ENCODE measurements at regions not wholly inside any gene's neighbourhood (a gene's known extent, or its start where the extent isn't known, plus 50 kb on each side); places are given as distances from the start of the nearest gene placed in this dataset.

DNA sequence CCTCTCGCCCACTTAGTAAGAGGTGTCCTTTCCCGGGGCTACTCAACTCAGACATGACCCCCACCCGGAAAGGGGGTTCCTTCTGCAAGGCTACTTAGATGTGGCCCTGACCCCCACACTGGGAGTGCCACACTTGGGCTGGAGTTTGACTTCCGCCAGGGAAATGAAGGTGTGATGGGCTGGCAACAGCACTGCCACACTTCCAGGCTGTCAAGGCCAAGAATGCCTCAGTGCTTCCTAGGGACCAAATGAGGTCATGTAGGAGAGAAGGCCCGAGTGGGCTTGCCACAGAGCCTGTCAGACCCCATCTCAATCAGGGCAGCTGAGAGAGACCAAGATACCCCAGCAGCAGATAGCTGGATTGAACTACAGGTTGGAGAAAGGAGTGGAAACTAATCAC, 55.5 kb downstream of the DRD1 start:
- no peak overlapping the region for H3K14ac ChIP-seq (ENCODE audit: low read length)
- H3K9ac ChIP-seq (ENCODE audit: low read depth, low read length, poor library complexity), result no peak overlapping the region
- no peak overlapping the region for H3K23ac ChIP-seq (ENCODE audit: low read depth, low read length, poor library complexity)
- H4K8ac ChIP-seq (ENCODE audit: low read depth, low read length), result no peak overlapping the region
- H3K27ac ChIP-seq (replicated peaks; ENCODE audit: low read length), result no peak overlapping the region
- H3K4ac ChIP-seq (ENCODE audit: low read length), result no peak overlapping the region
- H3K4me1 ChIP-seq (ENCODE audit: control insufficient read depth in 2 of 2, insufficient read depth in 1 of 2, low read depth in 1 of 2, low read length in 2 of 2), result peaks cover 0 to 3% of the 10 kb centered on the region in 2 donors
- peaks cover 0 to 7% (median 0%) of the 10 kb centered on the region in 3 experiments for H3K27me3 ChIP-seq (ENCODE audit: control insufficient read depth in 3 of 3, insufficient read depth in 3 of 3, low read depth in 1 of 3, low read length in 3 of 3)
- H4K91ac ChIP-seq (ENCODE audit: low read depth, low read length, poor library complexity), result no peak overlapping the region
- H2AFZ ChIP-seq (ENCODE audit: low read length), result no peak overlapping the region
- H3K18ac ChIP-seq (ENCODE audit: low read length), result no peak overlapping the region
- no CpG with 5 or more reads among the region's 5 CpGs for WGBS, 2 donors (ENCODE audit: extremely low coverage in 2 of 2, insufficient read length in 2 of 2, insufficient replicate concordance in 1 of 2)
- H2BK12ac ChIP-seq (ENCODE audit: low read length), result no peak overlapping the region
- no peak overlapping the region for H3K4me3 ChIP-seq (ENCODE audit: low read length in 2 of 2)
- no peak overlapping the region for H3K4me2 ChIP-seq (ENCODE audit: insufficient read depth, low read length, poor library complexity, severe bottlenecking)
- no peak overlapping the region for H2BK15ac ChIP-seq (ENCODE audit: low read length)
- no peak overlapping the region for H2AK5ac ChIP-seq (ENCODE audit: low read depth, low read length)
- no peaks in the 10 kb centered on the region for H3K36me3 ChIP-seq (replicated peaks in 1 of 2; ENCODE audit: control insufficient read depth in 2 of 2, insufficient read depth in 2 of 2, low read length in 2 of 2)
- H3K9me3 ChIP-seq (replicated peaks in 1 of 2; ENCODE audit: control insufficient read depth in 2 of 2, insufficient read depth in 1 of 2, low read depth in 1 of 2, low read length in 2 of 2), result no peaks in the 10 kb centered on the region
- no peaks in the 10 kb centered on the region for H3K79me1 ChIP-seq (ENCODE audit: low read depth, low read length)
- no peak for DNase-seq (ENCODE audit: low spot score)
- no peak overlapping the region for H2BK120ac ChIP-seq (ENCODE audit: low read depth, low read length)
- no peak overlapping the region for H2BK5ac ChIP-seq (ENCODE audit: low read length)

DNA sequence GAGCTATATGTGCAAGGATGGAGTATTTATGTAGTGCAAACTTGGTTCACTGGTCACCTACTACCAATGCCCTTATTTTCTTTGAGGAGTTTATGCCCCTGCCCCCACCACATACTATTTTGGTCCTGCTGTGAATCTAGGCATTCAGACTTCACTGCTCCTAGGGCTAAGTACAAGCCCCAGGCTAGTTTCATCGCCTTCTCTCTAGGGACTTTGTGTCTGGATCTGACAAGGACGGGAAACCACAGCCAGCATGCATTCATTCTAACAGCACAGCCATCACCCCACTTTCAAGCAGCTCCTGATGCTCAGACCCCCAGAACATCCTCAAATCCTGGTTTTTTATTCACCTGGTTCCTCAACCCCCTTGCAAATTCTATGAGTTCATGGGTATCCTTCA, 56.8 kb downstream of the DRD1 start:
- H3K23ac ChIP-seq (ENCODE audit: low read depth, low read length, poor library complexity), result no peak overlapping the region
- no peaks in the 10 kb centered on the region for H3K9me3 ChIP-seq (replicated peaks in 1 of 2; ENCODE audit: control insufficient read depth in 2 of 2, insufficient read depth in 1 of 2, low read depth in 1 of 2, low read length in 2 of 2)
- H3K9ac ChIP-seq (ENCODE audit: low read depth, low read length, poor library complexity), result no peak overlapping the region
- no peak overlapping the region for H3K4me2 ChIP-seq (ENCODE audit: insufficient read depth, low read length, poor library complexity, severe bottlenecking)
- no peak overlapping the region for H2AK5ac ChIP-seq (ENCODE audit: low read depth, low read length)
- no CpG with 5 or more reads among the region's 2 CpGs for WGBS, 2 donors (ENCODE audit: extremely low coverage in 2 of 2, insufficient read length in 2 of 2, insufficient replicate concordance in 1 of 2)
- peaks cover 0 to 6% of the 10 kb centered on the region in 2 donors for H3K4me1 ChIP-seq (ENCODE audit: control insufficient read depth in 2 of 2, insufficient read depth in 1 of 2, low read depth in 1 of 2, low read length in 2 of 2)
- no peak overlapping the region for H2BK15ac ChIP-seq (ENCODE audit: low read length)
- H2BK120ac ChIP-seq (ENCODE audit: low read depth, low read length), result no peak overlapping the region
- H3K14ac ChIP-seq (ENCODE audit: low read length), result no peak overlapping the region
- H4K8ac ChIP-seq (ENCODE audit: low read depth, low read length), result no peak overlapping the region
- no peak overlapping the region for H3K4ac ChIP-seq (ENCODE audit: low read length)
- no peak overlapping the region for H3K18ac ChIP-seq (ENCODE audit: low read length)
- peaks cover 0 to 7% (median 0%) of the 10 kb centered on the region in 3 experiments for H3K27me3 ChIP-seq (ENCODE audit: control insufficient read depth in 3 of 3, insufficient read depth in 3 of 3, low read depth in 1 of 3, low read length in 3 of 3)
- no peak overlapping the region for H3K27ac ChIP-seq (replicated peaks; ENCODE audit: low read length)
- H2AFZ ChIP-seq (ENCODE audit: low read length), result no peak overlapping the region
- no peaks in the 10 kb centered on the region for H3K79me1 ChIP-seq (ENCODE audit: low read depth, low read length)
- no peak overlapping the region for H4K91ac ChIP-seq (ENCODE audit: low read depth, low read length, poor library complexity)
- no peak overlapping the region for H2BK5ac ChIP-seq (ENCODE audit: low read length)
- DNase-seq (ENCODE audit: low spot score), result no peak
- H3K4me3 ChIP-seq (ENCODE audit: low read length in 2 of 2), result no peak overlapping the region
- no peak overlapping the region for H2BK12ac ChIP-seq (ENCODE audit: low read length)
- H3K36me3 ChIP-seq (replicated peaks in 1 of 2; ENCODE audit: control insufficient read depth in 2 of 2, insufficient read depth in 2 of 2, low read length in 2 of 2), result no peaks in the 10 kb centered on the region

DNA sequence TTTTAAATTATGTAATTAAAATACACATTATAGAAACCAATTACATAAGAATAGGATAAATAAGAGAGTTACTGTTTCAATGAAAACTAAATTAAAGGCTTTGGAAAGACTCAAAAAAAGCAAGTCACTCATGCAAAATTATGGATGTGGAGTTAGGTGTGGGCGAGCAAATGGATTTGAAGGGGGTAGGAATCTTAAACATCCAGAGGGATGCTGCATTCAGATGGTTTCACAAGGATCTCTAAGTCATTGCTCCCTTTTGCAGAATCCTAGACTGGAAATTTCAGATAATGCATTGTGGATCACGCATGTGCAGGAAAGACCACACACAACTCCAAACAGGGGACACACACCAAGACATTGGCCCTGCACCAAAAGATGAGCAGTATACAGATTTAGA, 57.5 kb downstream of the DRD1 start:
- Histone ChIP-seq H3K23ac (ENCODE audit: low read depth, low read length, poor library complexity) (no peak overlapping the region), H3K79me1 (ENCODE audit: low read depth, low read length) (no peaks in the 10 kb centered on the region), H3K18ac (ENCODE audit: low read length) (no peak overlapping the region), H3K14ac (ENCODE audit: low read length) (no peak overlapping the region), H4K91ac (ENCODE audit: low read depth, low read length, poor library complexity) (no peak overlapping the region), H2AK5ac (ENCODE audit: low read depth, low read length) (no peak overlapping the region), H3K9ac (ENCODE audit: low read depth, low read length, poor library complexity) (no peak overlapping the region), H2AFZ (ENCODE audit: low read length) (no peak overlapping the region), H2BK120ac (ENCODE audit: low read depth, low read length) (no peak overlapping the region), H2BK15ac (ENCODE audit: low read length) (no peak overlapping the region), H4K8ac (ENCODE audit: low read depth, low read length) (no peak overlapping the region), H3K9me3 (replicated peaks in 1 of 2; ENCODE audit: control insufficient read depth in 2 of 2, insufficient read depth in 1 of 2, low read depth in 1 of 2, low read length in 2 of 2) (no peaks in the 10 kb centered on the region), H2BK5ac (ENCODE audit: low read length) (no peak overlapping the region), H3K4me2 (ENCODE audit: insufficient read depth, low read length, poor library complexity, severe bottlenecking) (no peak overlapping the region), H3K27ac (replicated peaks; ENCODE audit: low read length) (no peak overlapping the region), H3K4me3 (ENCODE audit: low read length in 2 of 2) (no peak overlapping the region), H3K36me3 (replicated peaks in 1 of 2; ENCODE audit: control insufficient read depth in 2 of 2, insufficient read depth in 2 of 2, low read length in 2 of 2) (no peaks in the 10 kb centered on the region), H3K4ac (ENCODE audit: low read length) (no peak overlapping the region), H3K27me3 (ENCODE audit: control insufficient read depth in 3 of 3, insufficient read depth in 3 of 3, low read depth in 1 of 3, low read length in 3 of 3) (peaks cover 0 to 7% (median 0%) of the 10 kb centered on the region in 3 experiments), H3K4me1 (ENCODE audit: control insufficient read depth in 2 of 2, insufficient read depth in 1 of 2, low read depth in 1 of 2, low read length in 2 of 2) (peaks cover 0 to 6% of the 10 kb centered on the region in 2 donors), H2BK12ac (ENCODE audit: low read length) (no peak overlapping the region)
- DNase-seq (ENCODE audit: low spot score), result no peak
- WGBS, 2 donors (ENCODE audit: extremely low coverage in 2 of 2, insufficient read length in 2 of 2, insufficient replicate concordance in 1 of 2), result no CpG with 5 or more reads among the region's 2 CpGs

DNA sequence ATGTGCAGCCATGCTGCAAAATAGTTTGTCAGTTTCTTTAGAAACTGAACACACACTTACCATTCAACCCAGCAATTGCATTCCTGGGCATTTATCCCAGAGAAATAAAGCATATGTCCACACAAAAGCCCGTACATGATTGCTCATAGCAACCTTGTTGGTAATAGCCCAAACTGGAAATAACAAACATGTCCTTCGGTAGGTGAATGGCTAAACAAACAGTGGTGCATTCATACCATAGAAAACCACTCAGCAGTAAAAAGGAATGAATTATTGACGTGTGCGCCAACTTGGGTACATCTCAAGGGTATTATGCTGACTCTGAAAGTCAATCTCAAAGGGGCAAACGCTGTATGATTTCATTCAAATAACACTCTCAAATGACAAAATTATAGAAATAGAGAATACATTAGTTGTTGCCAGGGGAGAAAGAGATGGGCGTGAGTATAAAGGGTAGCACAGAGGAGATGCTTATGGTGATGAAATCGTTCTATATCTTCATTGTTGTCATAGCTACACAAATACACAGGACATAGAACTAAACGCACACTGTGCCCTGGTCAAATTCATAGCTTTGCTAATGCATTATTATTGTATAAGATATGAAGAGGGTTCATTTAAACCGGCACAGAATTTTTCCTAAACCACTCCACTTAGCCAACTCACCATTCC, 58.2 kb downstream of the DRD1 start:
- Histone ChIP-seq H3K4ac (ENCODE audit: low read length) (no peak overlapping the region), H3K4me2 (ENCODE audit: insufficient read depth, low read length, poor library complexity, severe bottlenecking) (no peak overlapping the region), H3K79me1 (ENCODE audit: low read depth, low read length) (no peaks in the 10 kb centered on the region), H2AK5ac (ENCODE audit: low read depth, low read length) (no peak overlapping the region), H3K4me1 (ENCODE audit: control insufficient read depth in 2 of 2, insufficient read depth in 1 of 2, low read depth in 1 of 2, low read length in 2 of 2) (peaks cover 0 to 6% of the 10 kb centered on the region in 2 donors), H3K14ac (ENCODE audit: low read length) (no peak overlapping the region), H2BK15ac (ENCODE audit: low read length) (no peak overlapping the region), H3K27ac (replicated peaks; ENCODE audit: low read length) (no peak overlapping the region), H3K4me3 (ENCODE audit: low read length in 2 of 2) (no peak overlapping the region), H3K23ac (ENCODE audit: low read depth, low read length, poor library complexity) (no peak overlapping the region), H2BK5ac (ENCODE audit: low read length) (no peak overlapping the region), H3K9ac (ENCODE audit: low read depth, low read length, poor library complexity) (no peak overlapping the region), H2AFZ (ENCODE audit: low read length) (no peak overlapping the region), H3K18ac (ENCODE audit: low read length) (no peak overlapping the region), H3K27me3 (ENCODE audit: control insufficient read depth in 3 of 3, insufficient read depth in 3 of 3, low read depth in 1 of 3, low read length in 3 of 3) (peaks cover 0 to 7% (median 0%) of the 10 kb centered on the region in 3 experiments), H4K8ac (ENCODE audit: low read depth, low read length) (no peak overlapping the region), H4K91ac (ENCODE audit: low read depth, low read length, poor library complexity) (no peak overlapping the region), H3K36me3 (replicated peaks in 1 of 2; ENCODE audit: control insufficient read depth in 2 of 2, insufficient read depth in 2 of 2, low read length in 2 of 2) (no peaks in the 10 kb centered on the region), H2BK12ac (ENCODE audit: low read length) (no peak overlapping the region), H3K9me3 (replicated peaks in 1 of 2; ENCODE audit: control insufficient read depth in 2 of 2, insufficient read depth in 1 of 2, low read depth in 1 of 2, low read length in 2 of 2) (no peaks in the 10 kb centered on the region), H2BK120ac (ENCODE audit: low read depth, low read length) (no peak overlapping the region)
- WGBS, 2 donors (ENCODE audit: extremely low coverage in 2 of 2, insufficient read length in 2 of 2, insufficient replicate concordance in 1 of 2), result no CpG with 5 or more reads among the region's 9 CpGs
- no peak for DNase-seq (ENCODE audit: low spot score)

Data from neuronal stem cell (in vitro differentiated cells).